ENCODE measurements at regions not wholly inside any gene's neighbourhood (a gene's known extent, or its start where the extent isn't known, plus 50 kb on each side); places are given as distances from the start of the nearest gene placed in this dataset.

DNA sequence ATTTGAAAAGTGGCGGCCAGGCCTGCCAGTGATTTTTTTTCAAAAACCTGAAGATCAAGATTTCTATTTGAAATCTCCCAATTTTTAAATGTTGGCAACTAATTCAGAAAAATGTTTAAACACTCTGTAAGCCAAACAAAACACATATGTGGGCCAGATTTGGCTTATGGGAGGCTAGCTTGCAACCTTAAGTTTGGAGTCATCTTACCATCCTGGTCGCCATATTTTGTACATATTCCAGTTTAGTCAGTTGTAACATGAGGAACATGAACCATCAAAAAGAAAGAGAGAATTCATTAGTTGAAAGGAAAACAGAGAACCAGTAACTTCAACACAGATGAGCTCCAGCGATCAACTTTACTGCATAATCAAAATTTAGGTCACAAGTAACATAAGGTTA lies 115.4 kb downstream of the TMEM26 start:
- dilution Hi-C loops (cut with MboI; ENCODE audit: extremely low pct_ligation_motif_present, low sequenced_read_pairs): no loop called here
- Histone ChIP-seq H3K4me1 (ENCODE audit: control insufficient read depth, extremely low read depth, insufficient read depth, low read length) (no peaks in the 10 kb centered on the region), H3K9me3 (ENCODE audit: control insufficient read depth, low read depth, low read length) (no peaks in the 10 kb centered on the region), H3K4me2 (ENCODE audit: control insufficient read depth, extremely low read depth, insufficient read depth, low read depth, low read length) (no peak overlapping the region), H3K27ac (ENCODE audit: control insufficient read depth, insufficient read depth, low read length) (no peak overlapping the region), H3K9me1 (ENCODE audit: control insufficient read depth, extremely low read depth, insufficient read depth, low read length) (no peaks in the 10 kb centered on the region), H2AFZ (ENCODE audit: control insufficient read depth, low read length) (no peak overlapping the region), H4K20me1 (ENCODE audit: control insufficient read depth, extremely low read depth, insufficient read depth, low read length) (no peaks in the 10 kb centered on the region), H3K36me3 (ENCODE audit: control insufficient read depth in 2 of 2, extremely low read depth in 1 of 2, insufficient read depth in 2 of 2, low read length in 2 of 2) (no peaks in the 10 kb centered on the region), H3K27me3 (ENCODE audit: control insufficient read depth, extremely low read depth, insufficient read depth, low read length) (no peaks in the 10 kb centered on the region), H3K9ac (ENCODE audit: control insufficient read depth, extremely low read depth, insufficient read depth, low read length) (no peak overlapping the region), H3K4me3 (ENCODE audit: control insufficient read depth in 2 of 3, extremely low read depth in 1 of 3, insufficient read depth in 2 of 3, low read depth in 1 of 3, low read length in 3 of 3) (no peak overlapping the region), H3K79me2 (ENCODE audit: control insufficient read depth, insufficient read depth, low read length) (no peaks in the 10 kb centered on the region)
- TF ChIP-seq EZH2 (IDR thresholded peaks at IDR 0.05; ENCODE audit: low read length): no peak
- TF ChIP-seq, protein P1, sequence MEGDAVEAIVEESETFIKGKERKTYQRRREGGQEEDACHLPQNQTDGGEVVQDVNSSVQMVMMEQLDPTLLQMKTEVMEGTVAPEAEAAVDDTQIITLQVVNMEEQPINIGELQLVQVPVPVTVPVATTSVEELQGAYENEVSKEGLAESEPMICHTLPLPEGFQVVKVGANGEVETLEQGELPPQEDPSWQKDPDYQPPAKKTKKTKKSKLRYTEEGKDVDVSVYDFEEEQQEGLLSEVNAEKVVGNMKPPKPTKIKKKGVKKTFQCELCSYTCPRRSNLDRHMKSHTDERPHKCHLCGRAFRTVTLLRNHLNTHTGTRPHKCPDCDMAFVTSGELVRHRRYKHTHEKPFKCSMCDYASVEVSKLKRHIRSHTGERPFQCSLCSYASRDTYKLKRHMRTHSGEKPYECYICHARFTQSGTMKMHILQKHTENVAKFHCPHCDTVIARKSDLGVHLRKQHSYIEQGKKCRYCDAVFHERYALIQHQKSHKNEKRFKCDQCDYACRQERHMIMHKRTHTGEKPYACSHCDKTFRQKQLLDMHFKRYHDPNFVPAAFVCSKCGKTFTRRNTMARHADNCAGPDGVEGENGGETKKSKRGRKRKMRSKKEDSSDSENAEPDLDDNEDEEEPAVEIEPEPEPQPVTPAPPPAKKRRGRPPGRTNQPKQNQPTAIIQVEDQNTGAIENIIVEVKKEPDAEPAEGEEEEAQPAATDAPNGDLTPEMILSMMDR (optimal IDR thresholded peaks at IDR 0.05 in 1 of 3, IDR thresholded peaks at IDR 0.05 in 1 of 3, conservative IDR thresholded peaks at IDR 0.05 in 1 of 3; ENCODE audit: extremely low read depth in 1 of 3, insufficient read depth in 2 of 3, low read length in 3 of 3): no peak
- FAIRE-seq (no peak), DNase-seq (ENCODE audit: low read depth, low spot score) (no peak)

DNA sequence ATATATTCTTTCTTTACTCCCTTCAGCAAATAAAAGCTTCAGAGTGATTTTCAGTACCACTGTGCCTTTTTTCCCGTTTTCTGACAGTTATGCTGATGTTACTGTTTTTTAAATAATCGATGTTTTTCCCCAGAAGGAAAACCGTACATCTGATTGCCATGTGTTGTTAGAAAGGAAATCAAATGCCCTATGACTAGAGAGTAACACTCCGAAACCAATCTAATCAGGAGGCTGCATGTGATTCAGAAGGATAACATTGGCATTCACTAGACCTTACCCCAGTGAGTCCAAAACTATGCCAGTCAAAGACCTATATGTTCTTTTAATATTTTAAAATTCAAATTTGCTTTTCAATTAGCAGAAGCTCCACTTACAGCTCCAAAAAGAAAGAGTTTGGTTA lies 116.3 kb downstream of the TMEM26 start:
- no peak overlapping the region for H2AFZ ChIP-seq (ENCODE audit: control insufficient read depth, low read length)
- no peak overlapping the region for H3K4me3 ChIP-seq (ENCODE audit: control insufficient read depth in 2 of 3, extremely low read depth in 1 of 3, insufficient read depth in 2 of 3, low read depth in 1 of 3, low read length in 3 of 3)
- H3K27me3 ChIP-seq (ENCODE audit: control insufficient read depth, extremely low read depth, insufficient read depth, low read length): no peaks in the 10 kb centered on the region
- no peak overlapping the region for H3K27ac ChIP-seq (ENCODE audit: control insufficient read depth, insufficient read depth, low read length)
- no peak for TF ChIP-seq EZH2 (IDR thresholded peaks at IDR 0.05; ENCODE audit: low read length)
- TF ChIP-seq, protein P1 (optimal IDR thresholded peaks at IDR 0.05 in 1 of 3, IDR thresholded peaks at IDR 0.05 in 1 of 3, conservative IDR thresholded peaks at IDR 0.05 in 1 of 3; ENCODE audit: extremely low read depth in 1 of 3, insufficient read depth in 2 of 3, low read length in 3 of 3): no peak
- H3K9me1 ChIP-seq (ENCODE audit: control insufficient read depth, extremely low read depth, insufficient read depth, low read length): no peaks in the 10 kb centered on the region
- no peaks in the 10 kb centered on the region for H3K4me1 ChIP-seq (ENCODE audit: control insufficient read depth, extremely low read depth, insufficient read depth, low read length)
- H3K9me3 ChIP-seq (ENCODE audit: control insufficient read depth, low read depth, low read length): no peaks in the 10 kb centered on the region
- DNase-seq (ENCODE audit: low read depth, low spot score) (no peak), FAIRE-seq (no peak)
- H3K9ac ChIP-seq (ENCODE audit: control insufficient read depth, extremely low read depth, insufficient read depth, low read length): no peak overlapping the region
- dilution Hi-C loops (cut with MboI; ENCODE audit: extremely low pct_ligation_motif_present, low sequenced_read_pairs): no loop called here
- H3K79me2 ChIP-seq (ENCODE audit: control insufficient read depth, insufficient read depth, low read length): no peaks in the 10 kb centered on the region
- H3K4me2 ChIP-seq (ENCODE audit: control insufficient read depth, extremely low read depth, insufficient read depth, low read depth, low read length): no peak overlapping the region
- no peaks in the 10 kb centered on the region for H4K20me1 ChIP-seq (ENCODE audit: control insufficient read depth, extremely low read depth, insufficient read depth, low read length)
- H3K36me3 ChIP-seq (ENCODE audit: control insufficient read depth in 2 of 2, extremely low read depth in 1 of 2, insufficient read depth in 2 of 2, low read length in 2 of 2): no peaks in the 10 kb centered on the region

Data from keratinocyte (primary cell).